ENCODE measurements at regions not wholly inside any gene's neighbourhood (a gene's known extent, or its start where the extent isn't known, plus 50 kb on each side); places are given as distances from the start of the nearest gene placed in this dataset.

- CTCF ChIA-PET: interaction anchor here (1.3 kb wide), 1 partner anchor 17 kb away, joined by 3 read pairs; no protein-coding TSS in a partner anchor
These were observed 135.8 kb upstream of the FN1 start for GRCh38 chr2:215571689-215572088.

DNA sequence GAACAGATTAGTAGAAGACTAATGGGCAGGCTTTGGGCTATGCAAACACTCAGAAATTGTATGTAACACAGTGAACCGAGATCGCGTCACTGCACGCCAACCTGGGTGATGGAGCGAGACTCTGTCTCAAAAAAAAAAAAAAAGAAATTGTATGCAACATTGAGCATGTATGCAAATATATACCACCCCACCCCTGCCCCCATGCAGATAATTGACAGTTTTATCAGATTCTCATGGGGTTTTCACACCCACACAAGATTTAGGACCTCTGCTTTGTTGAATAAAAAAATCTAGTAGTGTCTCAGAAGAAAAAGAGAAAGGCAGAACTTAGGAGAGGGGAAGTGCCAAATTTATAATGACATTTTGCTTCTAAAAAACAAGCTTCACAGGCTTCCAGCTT is 131.6 kb upstream of the FN1 start:
- Histone ChIP-seq H3K4me3 (ENCODE audit: low read depth, low read length) (no peak overlapping the region), H3K36me3 (ENCODE audit: control insufficient read depth, insufficient read depth, low read length) (no peaks in the 10 kb centered on the region), H3K27me3 (ENCODE audit: control insufficient read depth, insufficient read depth, low read length) (no peaks in the 10 kb centered on the region)
- ChIA-PET POLR2A (no interaction called here), CTCF (no interaction called here)
- TF ChIP-seq, protein P1, sequence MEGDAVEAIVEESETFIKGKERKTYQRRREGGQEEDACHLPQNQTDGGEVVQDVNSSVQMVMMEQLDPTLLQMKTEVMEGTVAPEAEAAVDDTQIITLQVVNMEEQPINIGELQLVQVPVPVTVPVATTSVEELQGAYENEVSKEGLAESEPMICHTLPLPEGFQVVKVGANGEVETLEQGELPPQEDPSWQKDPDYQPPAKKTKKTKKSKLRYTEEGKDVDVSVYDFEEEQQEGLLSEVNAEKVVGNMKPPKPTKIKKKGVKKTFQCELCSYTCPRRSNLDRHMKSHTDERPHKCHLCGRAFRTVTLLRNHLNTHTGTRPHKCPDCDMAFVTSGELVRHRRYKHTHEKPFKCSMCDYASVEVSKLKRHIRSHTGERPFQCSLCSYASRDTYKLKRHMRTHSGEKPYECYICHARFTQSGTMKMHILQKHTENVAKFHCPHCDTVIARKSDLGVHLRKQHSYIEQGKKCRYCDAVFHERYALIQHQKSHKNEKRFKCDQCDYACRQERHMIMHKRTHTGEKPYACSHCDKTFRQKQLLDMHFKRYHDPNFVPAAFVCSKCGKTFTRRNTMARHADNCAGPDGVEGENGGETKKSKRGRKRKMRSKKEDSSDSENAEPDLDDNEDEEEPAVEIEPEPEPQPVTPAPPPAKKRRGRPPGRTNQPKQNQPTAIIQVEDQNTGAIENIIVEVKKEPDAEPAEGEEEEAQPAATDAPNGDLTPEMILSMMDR (IDR thresholded peaks at IDR 0.05; ENCODE audit: insufficient read depth, low read depth, low read length): no peak
- DNase-seq (ENCODE audit: low read depth): no peak

More at GRCh38 chr2:215571689-215572088, 135.8 kb upstream of the FN1 start:
- TF ChIP-seq, protein P1 (IDR thresholded peaks at IDR 0.05; ENCODE audit: insufficient read depth, low read depth, low read length): no peak
- Histone ChIP-seq H3K36me3 (ENCODE audit: control insufficient read depth, insufficient read depth, low read length) (no peaks in the 10 kb centered on the region), H3K4me3 (ENCODE audit: low read depth, low read length) (no peak overlapping the region), H3K27me3 (ENCODE audit: control insufficient read depth, insufficient read depth, low read length) (no peaks in the 10 kb centered on the region)
- no peak for DNase-seq (ENCODE audit: low read depth)
- POLR2A ChIA-PET: no interaction called here

DNA sequence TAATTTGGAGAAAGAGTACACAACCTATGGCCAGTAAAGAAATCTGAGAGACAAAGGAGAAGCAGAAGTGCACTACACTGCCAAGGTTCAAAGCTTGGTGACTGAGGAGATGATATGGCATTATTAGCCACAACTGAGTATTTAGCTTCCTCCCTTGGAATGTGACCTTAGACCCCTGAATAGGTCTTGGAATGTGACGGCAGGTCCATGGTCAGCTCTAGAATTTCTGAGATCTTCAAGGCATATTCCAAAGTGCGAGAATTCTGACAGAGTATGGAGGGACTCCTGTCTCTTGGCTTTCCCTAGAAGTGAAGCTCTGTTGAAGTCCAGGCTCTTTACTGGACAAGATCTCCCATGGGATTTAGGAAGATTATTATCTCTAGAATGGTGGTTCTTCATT is 130.0 kb upstream of the FN1 start:
- H3K4me3 ChIP-seq (ENCODE audit: low read depth, low read length): no peak overlapping the region
- POLR2A ChIA-PET: no interaction called here
- CTCF ChIA-PET: no interaction called here
- TF ChIP-seq, protein P1 (IDR thresholded peaks at IDR 0.05; ENCODE audit: insufficient read depth, low read depth, low read length): no peak
- H3K36me3 ChIP-seq (ENCODE audit: control insufficient read depth, insufficient read depth, low read length): no peaks in the 10 kb centered on the region
- no peak for DNase-seq (ENCODE audit: low read depth)
- H3K27me3 ChIP-seq (ENCODE audit: control insufficient read depth, insufficient read depth, low read length): no peaks in the 10 kb centered on the region

DNA sequence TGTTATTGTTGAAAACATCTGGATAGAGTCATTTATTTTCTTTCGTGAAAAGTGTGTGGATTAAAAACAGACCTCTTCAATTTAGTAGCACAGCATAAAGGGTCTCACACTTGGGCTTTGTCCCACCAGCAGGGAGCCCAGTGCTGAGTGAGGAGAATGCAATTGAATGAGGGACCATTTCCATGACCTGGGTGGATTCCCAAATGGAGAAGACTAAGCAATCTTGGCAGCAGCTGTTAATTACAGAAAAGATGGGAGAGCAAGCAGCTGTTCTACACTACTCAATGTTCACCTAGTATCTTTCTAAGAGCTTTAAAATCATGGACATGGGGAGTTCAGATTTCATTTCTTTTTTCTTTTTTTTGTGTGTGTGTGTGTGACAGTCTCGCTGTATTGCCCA is 121.8 kb upstream of the FN1 start:
- Histone ChIP-seq H3K36me3 (ENCODE audit: control insufficient read depth, insufficient read depth, low read length) (no peaks in the 10 kb centered on the region), H3K27me3 (ENCODE audit: control insufficient read depth, insufficient read depth, low read length) (no peaks in the 10 kb centered on the region), H3K4me3 (ENCODE audit: low read depth, low read length) (no peak overlapping the region)
- POLR2A ChIA-PET: no interaction called here
- TF ChIP-seq, protein P1 (IDR thresholded peaks at IDR 0.05; ENCODE audit: insufficient read depth, low read depth, low read length): no peak
- CTCF ChIA-PET: interaction anchor here (1.9 kb wide), 1 partner anchor 11 kb away, joined by 4 read pairs; no protein-coding TSS in a partner anchor
- DNase-seq (ENCODE audit: low read depth): no peak

DNA sequence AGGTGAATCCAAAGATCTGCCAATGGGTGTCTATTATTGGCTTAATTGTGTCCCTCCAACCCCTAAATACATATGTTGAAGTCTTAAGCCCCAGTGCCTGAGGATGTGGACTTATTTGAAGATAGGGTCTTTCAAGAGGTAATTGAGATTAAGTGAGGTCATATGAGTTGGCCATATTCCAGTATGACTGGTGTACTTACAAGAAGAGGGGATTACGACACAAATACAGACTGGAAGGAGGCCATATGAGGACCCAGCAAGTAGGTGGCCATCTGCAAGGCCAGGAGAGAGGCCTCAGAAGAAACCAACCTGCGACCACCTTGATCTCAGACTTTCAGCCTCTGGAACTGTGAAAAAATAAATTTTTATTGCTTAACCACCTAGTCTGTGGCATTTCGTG is 121.1 kb upstream of the FN1 start:
- no peaks in the 10 kb centered on the region for H3K27me3 ChIP-seq (ENCODE audit: control insufficient read depth, insufficient read depth, low read length)
- DNase-seq (ENCODE audit: low read depth): no peak
- no peak overlapping the region for H3K4me3 ChIP-seq (ENCODE audit: low read depth, low read length)
- ChIA-PET CTCF (no interaction called here), POLR2A (no interaction called here)
- H3K36me3 ChIP-seq (ENCODE audit: control insufficient read depth, insufficient read depth, low read length): no peaks in the 10 kb centered on the region
- TF ChIP-seq, protein P1 (IDR thresholded peaks at IDR 0.05; ENCODE audit: insufficient read depth, low read depth, low read length): no peak

All from BJ (cell line).